22Rv1 (cell line): ENCODE measurements at regions not wholly inside any gene's neighbourhood (a gene's known extent, or its start where the extent isn't known, plus 50 kb on each side); places are given as distances from the start of the nearest gene placed in this dataset.

Experiments used
- CTCF ChIP-seq: fragments of 450-650 bp; IDR thresholded peaks from 2 replicates; pipeline ENCODE4 v1.5.1; 2017; ENCODE audit warnings: mild to moderate bottlenecking
- ZFX ChIP-seq: fragments of 450-650 bp; IDR thresholded peaks from 2 replicates; pipeline ENCODE4 v1.6.1; 2017; ENCODE audit warnings: antibody characterized with exemption, borderline replicate concordance

DNA sequence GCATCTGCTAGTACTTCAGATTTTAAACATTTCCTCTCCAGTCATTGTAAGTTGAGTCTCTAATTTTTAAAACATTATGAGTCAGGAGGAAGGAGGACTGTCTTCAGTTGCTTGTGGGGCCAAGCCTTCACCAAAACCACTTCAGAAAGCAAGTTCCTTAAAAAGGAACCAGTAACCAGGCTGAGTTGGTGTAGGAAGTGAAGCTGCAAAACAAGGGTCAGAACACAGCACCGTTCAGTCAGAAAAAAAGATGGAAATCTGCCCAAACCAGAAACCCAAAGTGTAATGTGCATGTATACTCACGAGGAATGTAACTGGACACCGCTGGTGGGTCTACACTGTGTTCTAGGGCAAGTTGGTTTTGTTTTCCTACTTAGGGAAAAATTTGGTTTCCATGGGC is 402.1 kb downstream of the SETD4 start:
- TF ChIP-seq CTCF, result no peak
- no peak for TF ChIP-seq ZFX
